ENCODE measurements at regions not wholly inside any gene's neighbourhood (a gene's known extent, or its start where the extent isn't known, plus 50 kb on each side); places are given as distances from the start of the nearest gene placed in this dataset.

DNA sequence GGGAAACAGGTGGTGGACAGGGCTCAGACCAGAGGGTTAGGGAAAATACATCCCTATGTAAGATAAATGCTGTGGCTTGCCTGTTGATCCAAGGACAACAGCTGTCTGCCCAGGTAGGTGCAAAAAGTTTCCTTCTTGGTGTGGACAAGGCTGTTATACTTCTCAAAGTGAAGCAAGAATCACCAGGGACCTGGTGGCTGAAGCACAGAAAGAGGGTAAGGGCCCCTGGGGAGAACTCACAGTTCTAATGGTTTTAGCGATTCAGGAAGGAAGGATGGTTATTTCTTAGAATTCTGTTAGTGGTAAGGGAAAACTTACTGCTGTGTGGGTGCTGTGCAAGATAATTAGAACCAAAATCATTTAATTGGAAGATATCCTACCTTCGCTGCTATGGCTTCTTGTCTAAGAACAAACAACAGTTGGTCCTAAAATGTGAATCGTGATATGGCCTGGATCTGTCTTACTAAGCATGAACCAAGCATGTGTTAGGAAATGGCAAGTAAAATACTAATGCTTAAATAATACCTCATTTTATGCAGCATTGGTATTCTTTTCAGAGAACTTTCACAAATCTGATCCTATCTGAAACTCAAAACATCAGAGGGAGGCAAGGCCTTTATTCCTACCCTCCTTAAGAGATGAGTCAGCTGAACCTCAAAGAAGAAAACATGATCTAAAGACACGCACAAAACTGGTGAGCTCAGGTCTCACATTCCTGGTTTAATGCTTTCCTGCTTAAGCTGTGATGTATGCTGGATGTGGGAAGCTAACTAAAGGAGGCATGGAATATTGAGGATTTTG lies 159.2 kb upstream of the THUMPD2 start:
- TF ChIP-seq POLR2A (IDR thresholded peaks at IDR 0.05), result no peak
- TF ChIP-seq, protein P1, sequence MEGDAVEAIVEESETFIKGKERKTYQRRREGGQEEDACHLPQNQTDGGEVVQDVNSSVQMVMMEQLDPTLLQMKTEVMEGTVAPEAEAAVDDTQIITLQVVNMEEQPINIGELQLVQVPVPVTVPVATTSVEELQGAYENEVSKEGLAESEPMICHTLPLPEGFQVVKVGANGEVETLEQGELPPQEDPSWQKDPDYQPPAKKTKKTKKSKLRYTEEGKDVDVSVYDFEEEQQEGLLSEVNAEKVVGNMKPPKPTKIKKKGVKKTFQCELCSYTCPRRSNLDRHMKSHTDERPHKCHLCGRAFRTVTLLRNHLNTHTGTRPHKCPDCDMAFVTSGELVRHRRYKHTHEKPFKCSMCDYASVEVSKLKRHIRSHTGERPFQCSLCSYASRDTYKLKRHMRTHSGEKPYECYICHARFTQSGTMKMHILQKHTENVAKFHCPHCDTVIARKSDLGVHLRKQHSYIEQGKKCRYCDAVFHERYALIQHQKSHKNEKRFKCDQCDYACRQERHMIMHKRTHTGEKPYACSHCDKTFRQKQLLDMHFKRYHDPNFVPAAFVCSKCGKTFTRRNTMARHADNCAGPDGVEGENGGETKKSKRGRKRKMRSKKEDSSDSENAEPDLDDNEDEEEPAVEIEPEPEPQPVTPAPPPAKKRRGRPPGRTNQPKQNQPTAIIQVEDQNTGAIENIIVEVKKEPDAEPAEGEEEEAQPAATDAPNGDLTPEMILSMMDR (IDR thresholded peaks at IDR 0.05), result no peak

Data from adrenal gland (tissue), 5 donors.